AG09309 (cell line): ENCODE measurements at regions not wholly inside any gene's neighbourhood (a gene's known extent, or its start where the extent isn't known, plus 50 kb on each side); places are given as distances from the start of the nearest gene placed in this dataset.

Experiments used
- DNase-seq: peaks from one replicate; pipeline ENCODE4 v3.0.0-alpha.2; 2010; ENCODE audit warnings: low read depth
- H3K4me3 ChIP-seq: 2 replicates; pipeline ENCODE4 v1.5.1; 2011; ENCODE audit warnings: mild to moderate bottlenecking, low read depth, low read length, moderate library complexity; ENCODE audit not compliant: control insufficient read depth
- CTCF ChIP-seq: IDR thresholded peaks from 2 replicates; pipeline ENCODE4 v1.5.1; 2011; ENCODE audit warnings: mild to moderate bottlenecking, low read depth, low read length, inconsistent platforms; ENCODE audit not compliant: insufficient read depth, control insufficient read depth; ENCODE audit errors: missing control alignments

- no peak for TF ChIP-seq CTCF
- H3K4me3 ChIP-seq: no peak overlapping the region
Observed at GRCh38 chr10:83625831-83626360, 513.4 kb upstream of the GHITM start.

DNA sequence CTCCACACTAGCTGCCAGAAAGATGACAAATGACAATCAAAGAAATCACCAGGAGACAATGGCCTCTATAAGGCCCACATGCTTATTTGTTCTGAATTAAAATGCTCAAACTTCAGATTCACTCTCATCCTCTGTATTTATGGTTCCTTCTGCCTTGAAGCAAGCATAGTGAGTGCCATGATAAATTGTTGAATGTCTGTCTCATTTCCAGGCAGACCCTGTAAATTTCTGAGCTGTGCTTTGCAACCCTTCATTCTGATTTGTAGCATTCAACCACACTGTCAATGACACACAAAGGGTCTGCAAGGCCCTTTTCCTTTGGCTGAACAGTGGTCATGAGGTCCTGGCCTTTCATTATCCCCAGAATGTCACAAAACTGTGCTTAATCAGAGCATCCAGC, 506.6 kb upstream of the GHITM start:
- no peak for TF ChIP-seq CTCF
- no peak overlapping the region for H3K4me3 ChIP-seq
- DNase-seq: no peak

More at GRCh38 chr10:83625831-83626360, 513.4 kb upstream of the GHITM start:
- no peak for DNase-seq

DNA sequence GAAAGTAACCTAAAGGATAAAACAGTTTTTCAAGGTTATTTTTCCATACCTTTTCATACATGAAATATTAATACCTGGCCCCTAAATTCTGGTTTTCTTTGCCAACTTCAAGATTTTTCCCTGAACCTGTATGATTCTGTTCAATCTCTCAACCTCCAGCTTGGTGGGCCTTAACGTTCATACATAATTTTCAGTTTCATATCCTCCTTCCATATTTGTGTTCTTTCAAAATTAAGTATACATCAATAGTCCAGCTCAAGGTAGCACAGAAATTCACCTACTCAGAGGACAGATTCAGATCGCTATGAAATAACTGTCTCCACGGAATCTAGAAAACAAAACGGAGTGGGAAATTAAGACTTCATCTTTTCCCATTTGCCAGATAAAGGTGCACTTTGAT, 505.8 kb upstream of the GHITM start:
- no peak for TF ChIP-seq CTCF
- no peak for DNase-seq
- H3K4me3 ChIP-seq: no peak overlapping the region

DNA sequence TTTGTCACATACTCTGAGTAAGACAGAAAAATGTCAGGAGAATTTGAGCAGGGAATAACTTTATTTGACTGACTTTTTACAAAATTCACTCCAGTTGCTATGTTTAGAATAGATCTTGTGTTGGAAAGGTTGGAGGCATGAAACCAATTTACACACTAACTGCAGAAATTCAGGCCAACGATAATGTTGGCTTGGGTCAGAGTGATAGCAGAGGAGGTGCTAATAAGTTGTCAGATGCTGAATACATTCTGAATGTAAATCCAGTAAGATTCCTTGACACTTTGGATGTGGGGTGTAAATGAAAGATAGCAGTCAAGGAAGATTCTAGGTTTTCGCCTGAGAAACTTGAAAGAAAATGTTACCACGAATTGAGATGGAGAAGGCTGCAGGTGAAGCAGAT, 502.5 kb upstream of the GHITM start:
- H3K4me3 ChIP-seq: no peak overlapping the region
- no peak for DNase-seq
- no peak for TF ChIP-seq CTCF

- DNase-seq: no peak
- no peak for TF ChIP-seq CTCF
Observed at GRCh38 chr10:83647526-83647925, 491.8 kb upstream of the GHITM start.

GRCh38 chr10:83648201-83648600, 491.1 kb upstream of the GHITM start:
- TF ChIP-seq CTCF: no peak
- DNase-seq: no peak
- no peak overlapping the region for H3K4me3 ChIP-seq

More at GRCh38 chr10:83647526-83647925, 491.8 kb upstream of the GHITM start:
- H3K4me3 ChIP-seq: no peak overlapping the region

- TF ChIP-seq CTCF: no peak
- no peak overlapping the region for H3K4me3 ChIP-seq
- no peak for DNase-seq
Observed at GRCh38 chr10:83649471-83649870, 489.8 kb upstream of the GHITM start.
